Right ventricle myocardium inferior (tissue), 1 donor: ENCODE measurements at regions not wholly inside any gene's neighbourhood (a gene's known extent, or its start where the extent isn't known, plus 50 kb on each side); places are given as distances from the start of the nearest gene placed in this dataset.

Experiments used
- ATAC-seq: fragments of 200-7000 bp; cut with Tn5 transposase; one replicate; pipeline ENCODE4 v1.9.1; 2020; ENCODE audit warnings: mild to moderate bottlenecking, moderate library complexity
- DNase-seq: peaks from one replicate; pipeline ENCODE4 v3.0.0; 2021; ENCODE audit errors: missing footprints
- intact Hi-C: fragments of 100-400 bp; cut with DNase I; formaldehyde crosslinking; loops from one replicate; pipeline ENCODE4 v1.11.0; 2022
- donor health status: DM: no; HTN: yes; CAD: no; lungs with severe emphysema.

DNA sequence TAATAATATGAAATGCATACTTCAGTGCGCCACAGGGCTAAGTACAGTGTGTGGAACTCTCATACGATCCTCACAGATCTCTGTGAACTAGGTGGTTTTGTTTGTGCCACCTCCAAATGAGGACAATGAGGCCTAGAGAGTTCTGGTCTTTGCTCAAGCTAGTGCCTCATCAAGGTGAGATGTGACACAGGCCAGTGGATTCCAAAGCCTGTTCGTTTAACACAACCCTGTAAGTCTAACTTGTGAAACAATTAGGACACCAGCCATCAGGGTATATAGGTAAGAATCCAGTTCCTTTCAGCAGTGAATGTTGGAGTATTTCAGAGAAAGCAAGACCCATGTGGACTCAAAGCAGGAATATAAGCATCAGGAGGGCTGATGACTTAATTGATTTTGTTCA is 130.7 kb upstream of the GAS1 start:
- DNase-seq = no peak
- intact Hi-C loops = no loop called here
- no peak for ATAC-seq

DNA sequence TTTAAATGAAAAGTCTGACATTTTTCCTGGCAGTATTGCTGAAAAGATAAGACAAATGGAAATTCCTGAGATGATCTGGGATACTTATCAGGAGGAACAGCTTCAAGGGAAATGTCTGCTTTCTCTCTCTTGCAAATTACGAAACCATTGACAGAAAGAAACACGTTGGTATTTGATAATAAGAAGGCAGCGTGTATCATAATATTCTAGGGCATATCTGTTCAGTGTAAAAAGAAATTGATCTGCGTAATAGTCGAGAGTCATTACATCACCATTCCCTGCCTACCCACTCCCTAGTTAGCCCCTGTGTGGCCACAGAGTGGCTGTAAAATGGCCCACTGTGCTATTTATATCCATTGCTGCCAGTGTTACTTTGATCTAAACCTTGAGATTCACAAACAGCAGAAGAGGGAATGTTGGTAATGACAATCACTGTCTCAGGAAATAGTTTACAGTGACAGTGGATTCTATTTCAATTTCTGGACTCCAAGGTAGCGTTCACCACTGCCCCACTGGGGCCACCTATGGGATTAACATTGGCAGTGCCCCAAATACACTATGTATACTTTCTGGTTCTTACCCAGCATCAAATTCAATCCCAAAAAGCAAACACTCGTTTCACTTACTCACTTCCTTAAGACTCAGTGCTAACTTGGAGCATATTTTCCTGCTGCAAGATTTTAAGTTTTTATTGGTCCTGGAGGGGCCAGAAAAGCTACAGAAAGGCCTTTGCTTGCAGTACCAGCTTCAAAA is 133.4 kb upstream of the GAS1 start:
- no peak for DNase-seq
- intact Hi-C loops = no loop called here
- peak; percentile 49 for ATAC-seq

DNA sequence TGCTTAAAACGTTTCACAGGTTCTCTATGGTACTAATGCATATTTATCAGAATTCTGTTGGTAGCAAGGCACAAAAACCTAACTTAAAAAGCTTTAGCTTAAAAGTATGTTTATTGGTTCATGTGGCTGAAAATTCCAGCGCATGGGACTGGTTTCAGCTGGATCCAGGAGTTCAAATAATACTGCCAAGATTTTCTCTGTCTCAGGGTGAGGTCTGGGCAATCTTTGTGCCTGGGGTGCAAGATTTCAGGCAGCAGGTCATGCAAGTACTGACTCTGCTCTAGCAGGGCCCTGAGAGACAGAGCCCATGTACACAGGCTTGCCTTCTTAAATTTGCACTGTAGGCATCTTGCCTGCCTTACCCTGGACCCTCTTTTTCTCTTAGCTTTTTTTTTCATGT is 134.2 kb upstream of the GAS1 start:
- ATAC-seq (no peak), DNase-seq (no peak)
- intact Hi-C loops = no loop called here

DNA sequence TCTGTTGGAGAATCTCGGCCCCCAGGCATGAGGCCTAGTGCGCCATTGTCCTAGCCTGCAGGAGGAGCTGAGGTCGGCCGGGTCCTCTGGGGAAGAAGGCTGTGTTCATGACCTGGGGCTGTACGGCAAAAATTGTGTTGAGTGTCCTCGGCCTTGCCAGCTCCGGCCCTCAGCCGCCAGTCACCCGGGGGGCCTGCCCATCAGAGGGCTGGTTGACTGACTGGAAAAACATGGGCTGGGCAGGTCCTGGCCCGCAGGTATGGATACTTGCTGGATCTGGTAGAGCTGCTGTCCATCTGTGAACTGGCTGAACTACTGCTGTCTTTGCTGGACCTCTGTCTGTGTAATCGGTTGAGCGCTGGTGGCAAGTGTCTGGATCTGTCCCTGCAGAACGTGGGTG is 136.7 kb upstream of the GAS1 start:
- intact Hi-C loops = no loop called here
- no peak for DNase-seq
- no peak for ATAC-seq

DNA sequence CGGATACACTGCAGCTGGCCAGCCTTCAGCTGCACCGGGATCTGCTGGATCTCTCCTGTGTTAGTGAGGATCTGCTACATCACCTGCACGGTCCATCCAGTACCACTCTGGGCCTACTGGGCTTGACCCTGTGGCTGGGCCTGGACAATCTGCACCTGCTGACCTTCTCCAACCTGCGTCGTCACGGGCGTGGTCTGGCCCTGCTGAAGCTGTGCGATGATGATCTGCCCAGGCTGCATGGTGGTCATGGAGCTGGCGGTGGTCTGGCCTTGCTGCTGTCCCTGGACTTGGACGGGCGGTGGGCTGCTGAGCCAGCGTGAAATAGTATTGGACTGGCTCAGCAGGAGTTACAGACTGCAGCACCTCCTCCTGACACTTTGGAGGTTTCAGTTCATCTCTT is 137.1 kb upstream of the GAS1 start:
- no peak for ATAC-seq
- DNase-seq = no peak
- intact Hi-C loops = no loop called here

GRCh38 chr9:87085073-87085472 is 137.8 kb upstream of the GAS1 start:
- intact Hi-C loops = no loop called here
- no peak for DNase-seq
- ATAC-seq = no peak

GRCh38 chr9:87085521-87085920 is 138.2 kb upstream of the GAS1 start:
- DNase-seq (no peak), ATAC-seq (no peak)
- intact Hi-C loops = no loop called here

DNA sequence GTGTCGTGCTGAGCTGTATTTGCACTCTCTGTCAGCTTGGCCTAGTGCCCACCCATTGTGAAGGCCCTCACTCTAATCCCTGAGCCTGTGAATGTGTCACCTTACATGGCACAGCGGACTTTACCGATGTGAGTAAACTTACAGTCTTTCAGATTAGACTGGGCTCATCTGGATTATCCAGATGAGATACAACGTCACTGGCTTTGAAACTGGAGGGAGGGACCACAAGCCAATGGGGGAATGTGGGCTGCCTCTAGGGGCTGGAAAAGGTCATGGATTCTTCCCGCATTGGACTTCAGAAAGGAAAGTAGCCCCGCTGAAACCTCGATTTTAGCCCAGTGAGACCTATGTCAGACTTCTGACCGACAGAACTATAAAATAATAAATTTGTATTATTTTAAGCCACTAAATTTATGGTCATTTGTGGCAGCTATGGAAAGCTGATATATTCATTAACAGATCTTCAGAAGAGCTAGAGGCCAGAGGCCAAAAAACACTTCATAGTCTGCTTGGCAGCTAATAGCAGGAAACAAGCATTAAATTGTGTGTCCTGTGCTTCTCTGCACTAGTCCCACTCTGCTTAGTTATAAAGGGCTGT is 139.0 kb upstream of the GAS1 start:
- intact Hi-C loops = no loop called here
- DNase-seq = no peak
- no peak for ATAC-seq

DNA sequence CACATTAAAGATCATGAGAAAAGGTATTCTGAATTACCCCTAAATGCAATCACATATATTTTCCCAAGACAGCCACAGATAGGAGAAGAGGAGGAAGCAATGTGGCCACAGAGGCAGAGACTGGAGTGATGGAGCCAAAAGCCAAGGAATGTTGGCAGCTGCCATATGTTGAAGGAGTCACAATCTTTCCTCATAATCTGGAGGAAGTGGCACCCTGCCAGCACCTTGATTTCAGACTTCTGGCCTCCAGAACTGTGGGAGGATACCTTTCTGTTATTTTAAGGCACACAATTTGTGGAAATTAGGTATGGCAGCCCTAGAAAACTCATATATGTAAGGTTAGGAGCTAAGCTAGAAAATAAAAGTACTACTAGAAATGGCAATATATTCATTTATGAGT is 139.9 kb upstream of the GAS1 start:
- intact Hi-C loops = no loop called here
- DNase-seq (no peak), ATAC-seq (no peak)

- DNase-seq (no peak), ATAC-seq (peak; percentile 82)
- intact Hi-C loops = no loop called here
These were observed 140.9 kb upstream of the GAS1 start for GRCh38 chr9:87088192-87088591.

- ATAC-seq = peak; percentile 33
- intact Hi-C loops = no loop called here
- DNase-seq = no peak
These were observed 141.5 kb upstream of the GAS1 start for GRCh38 chr9:87088621-87089365.

GRCh38 chr9:87089506-87089905 is 142.2 kb upstream of the GAS1 start:
- no peak for ATAC-seq

GRCh38 chr9:87089929-87090328 is 142.6 kb upstream of the GAS1 start:
- DNase-seq (no peak), ATAC-seq (peak; percentile 54)
- intact Hi-C loops = no loop called here

More at GRCh38 chr9:87089506-87089905, 142.2 kb upstream of the GAS1 start:
- intact Hi-C loops = no loop called here
- DNase-seq = no peak

DNA sequence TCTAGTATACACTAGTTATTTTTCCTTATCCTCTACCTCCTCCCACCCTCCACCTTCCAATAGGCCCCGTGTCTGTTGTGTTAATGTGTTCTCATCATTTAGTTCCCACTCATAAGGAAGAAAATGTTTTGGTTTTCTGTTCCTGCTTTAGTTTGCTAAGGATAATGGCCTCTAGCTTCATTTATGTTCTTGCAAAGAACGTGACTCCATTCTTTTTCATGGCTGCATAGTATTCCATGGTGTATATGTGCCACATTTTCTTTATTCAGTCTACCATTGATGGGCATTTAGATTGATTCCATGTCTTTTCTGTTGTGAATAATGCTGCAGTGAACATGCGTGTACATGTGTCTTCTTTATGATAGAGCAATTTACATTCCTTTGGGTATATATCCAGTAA is 146.5 kb upstream of the GAS1 start:
- DNase-seq (no peak), ATAC-seq (no peak)
- intact Hi-C loops = no loop called here

DNA sequence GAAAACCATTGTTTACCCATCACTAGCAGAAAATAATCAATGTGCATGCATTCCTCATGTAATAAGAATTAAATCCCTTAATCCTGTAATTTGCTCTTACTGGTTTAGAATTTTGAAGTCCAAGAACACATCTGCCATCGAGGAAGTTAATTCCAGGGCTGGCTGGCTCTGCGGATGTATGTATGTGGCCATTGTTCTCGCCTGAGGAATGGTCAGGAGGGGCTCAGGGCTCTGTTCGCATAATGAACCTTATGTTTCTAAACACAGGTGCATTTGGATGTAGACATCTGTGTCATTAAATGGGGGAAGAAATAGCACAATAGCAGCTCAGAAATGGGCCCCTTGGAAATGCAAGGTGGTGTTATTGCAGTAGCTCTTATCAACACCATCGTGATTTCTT is 148.6 kb upstream of the GAS1 start:
- DNase-seq (no peak), ATAC-seq (no peak)
- intact Hi-C loops = no loop called here

DNA sequence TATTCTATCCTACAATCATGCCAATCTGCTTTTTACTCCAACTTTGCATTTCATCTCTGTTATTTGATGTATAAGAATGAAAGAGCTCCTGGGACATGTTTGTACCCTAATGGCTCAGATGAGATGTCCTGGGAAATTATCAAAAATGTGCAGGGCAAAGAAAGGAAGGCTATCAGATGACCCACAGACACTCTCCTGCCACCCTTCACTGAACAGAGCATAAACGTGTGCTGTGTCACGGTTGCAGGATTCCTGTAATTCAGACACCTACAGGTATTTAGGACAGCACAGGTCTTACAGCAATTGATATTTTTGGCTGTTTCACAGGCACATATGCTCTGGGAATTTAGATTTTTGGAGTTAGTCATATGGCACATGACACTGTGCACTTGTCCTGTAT is 149.2 kb upstream of the GAS1 start:
- intact Hi-C loops = no loop called here
- ATAC-seq (no peak), DNase-seq (no peak)

GRCh38 chr9:87097238-87097637 is 149.9 kb upstream of the GAS1 start:
- DNase-seq (no peak), ATAC-seq (no peak)
- intact Hi-C loops = no loop called here

DNA sequence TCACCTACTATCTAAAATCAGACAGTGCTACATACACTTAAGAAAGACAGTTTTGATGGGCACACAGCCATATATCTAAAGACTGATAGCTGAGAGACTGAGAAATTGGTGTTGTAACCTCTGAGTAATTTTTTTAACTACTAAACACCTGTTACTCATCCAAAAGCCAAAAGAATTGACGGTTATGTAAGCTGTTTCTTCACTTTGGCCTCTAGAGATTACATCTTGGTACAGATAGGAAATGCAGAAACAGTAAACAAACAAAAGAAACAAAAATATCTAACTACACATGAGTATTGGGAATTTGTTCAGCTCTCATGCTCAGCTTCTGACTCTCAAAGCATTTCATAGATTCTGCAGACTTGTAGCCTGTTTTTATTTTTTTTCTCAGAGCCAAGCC is 152.1 kb upstream of the GAS1 start:
- no peak for DNase-seq
- no peak for ATAC-seq
- intact Hi-C loops = no loop called here

GRCh38 chr9:87100001-87100400 is 152.7 kb upstream of the GAS1 start:
- ATAC-seq (no peak), DNase-seq (no peak)
- intact Hi-C loops = no loop called here

- DNase-seq (no peak), ATAC-seq (no peak)
- intact Hi-C loops = no loop called here
These were observed 154.8 kb upstream of the GAS1 start for GRCh38 chr9:87102126-87102525.
